HCT116 (cell line): ENCODE measurements at regions not wholly inside any gene's neighbourhood (a gene's known extent, or its start where the extent isn't known, plus 50 kb on each side); places are given as distances from the start of the nearest gene placed in this dataset.

Experiments used
- ATAC-seq: fragments of 200-7000 bp; cut with Tn5 transposase; 2 replicates; pipeline ENCODE4 v1.9.1; 2020; ENCODE audit warnings: mild to moderate bottlenecking, moderate library complexity
- BruUV-seq: library from RNA; stranded (reverse); fragments of 400-500 nt; replicated peaks from 2 replicates; lab custom pipeline; 2021; lab: Mats Ljungman, UMichigan
- CTCF ChIA-PET: fragments of 300-600 bp; sonication (Branson Sonifier 250); formaldehyde crosslinking; loops from one replicate; lab custom pipeline; 2021; ENCODE audit warnings: antibody characterized with exemption; lab: Charles Lee
- POLR2A ChIA-PET: fragments of 300-600, 350-600 bp; sonication (Branson Sonifier 250); formaldehyde crosslinking; loops from one replicate; lab custom pipeline; 2021; ENCODE audit warnings: antibody characterized with exemption; lab: Charles Lee
- RAD21 ChIA-PET, 2 experiments: fragments of 300-600 bp; sonication (Branson Sonifier 250); formaldehyde crosslinking; loops; one replicate each; lab custom pipeline; 2023; ENCODE audit warnings: low total read pairs in 2 of 2; ENCODE audit not compliant: uncharacterized antibody in 2 of 2, unreplicated experiment in 2 of 2, low non-redundant PET in 1 of 2; lab: Charles Lee
- DNase-seq: peaks from one replicate; pipeline ENCODE4 v3.0.0-alpha.2; 2010; ENCODE audit warnings: low read depth, low spot score
- H2AFZ ChIP-seq: fragments of 200-600 bp; shearing (Covaris generic), sonication (generic); 2 replicates; pipeline ENCODE4 v1.6.1; 2017; ENCODE audit warnings: low read depth, mixed run types, mixed read lengths, antibody characterized with exemption, low read length; ENCODE audit not compliant: poor library complexity, severe bottlenecking
- H3K27ac ChIP-seq: 2 replicates; pipeline ENCODE4 v1.5.1; 2012; ENCODE audit warnings: low read depth, low read length
- H3K27me3 ChIP-seq: fragments of 200-600 bp; sonication (generic); 2 replicates; pipeline ENCODE4 v1.6.1; 2016; ENCODE audit warnings: mixed run types, low read length, mixed read lengths; ENCODE audit not compliant: insufficient read depth
- H3K36me3 ChIP-seq, 2 experiments: fragments of 200-500 bp in 1 of 2; fragments of 200-600 bp in 1 of 2; sonication (Bioruptor generic) in 1 of 2; sonication (generic) in 1 of 2; 2 replicates each; pipeline versions ENCODE4 v1.5.1 to v1.6.1; 2014 to 2016; ENCODE audit warnings: low read length in 2 of 2, inconsistent platforms in 1 of 2, mixed read lengths in 1 of 2, mixed run types in 1 of 2; ENCODE audit not compliant: insufficient read depth in 2 of 2, control insufficient read depth in 1 of 2
- H3K4me1 ChIP-seq, 2 experiments: fragments of 200-600 bp in 1 of 2; sonication (generic) in 1 of 2; 2 replicates each; pipeline versions ENCODE4 v1.5.1 to v1.6.1; 2012 to 2017; ENCODE audit warnings: low read length in 2 of 2, inconsistent platforms in 1 of 2, mild to moderate bottlenecking in 1 of 2, mixed read lengths in 1 of 2, mixed run types in 1 of 2, moderate library complexity in 1 of 2; ENCODE audit not compliant: insufficient read depth in 2 of 2, control insufficient read depth in 1 of 2
- H3K4me2 ChIP-seq: fragments of 200-600 bp; sonication (generic); 2 replicates; pipeline ENCODE4 v1.6.1; 2017; ENCODE audit warnings: mixed run types, low read length, mixed read lengths
- H3K4me3 ChIP-seq, 2 experiments: fragments of 200-600 bp in 1 of 2; sonication (generic) in 1 of 2; replicated peaks in 1 of 2; 2 replicates each; pipeline ENCODE4 v1.5.1; 2011 to 2016; ENCODE audit warnings: low read length in 2 of 2, control low read depth in 1 of 2, low read depth in 1 of 2, mild to moderate bottlenecking in 1 of 2, mixed read lengths in 1 of 2, mixed run types in 1 of 2
- H3K79me2 ChIP-seq: fragments of 200-600 bp; sonication (generic); 2 replicates; pipeline ENCODE4 v1.6.1; 2017; ENCODE audit warnings: mild to moderate bottlenecking, mixed run types, low read length, moderate library complexity, mixed read lengths; ENCODE audit not compliant: insufficient read depth
- H3K9ac ChIP-seq: fragments of 200-600 bp; sonication (generic); 2 replicates; pipeline ENCODE4 v1.6.1; 2016; ENCODE audit warnings: low read length, mixed read lengths
- H3K9me2 ChIP-seq: fragments of 200-600 bp; sonication (generic), shearing (Covaris generic); 2 replicates; pipeline ENCODE4 v1.6.1; 2017; ENCODE audit warnings: mixed run types, mild to moderate bottlenecking, moderate library complexity; ENCODE audit not compliant: insufficient read depth
- H3K9me3 ChIP-seq, 2 experiments: fragments of 200-500 bp in 1 of 2; fragments of 200-600 bp in 1 of 2; sonication (Bioruptor generic) in 1 of 2; sonication (generic) in 1 of 2; 2 replicates each; pipeline ENCODE4 v1.6.1; 2014 to 2017; ENCODE audit warnings: low read length in 2 of 2, mixed read lengths in 2 of 2, inconsistent platforms in 1 of 2, low read depth in 1 of 2, mild to moderate bottlenecking in 1 of 2, mixed run types in 1 of 2, moderate library complexity in 1 of 2; ENCODE audit not compliant: control insufficient read depth in 1 of 2, insufficient read depth in 1 of 2
- H4K20me1 ChIP-seq: fragments of 200-600 bp; sonication (generic), shearing (Covaris generic); 2 replicates; pipeline ENCODE4 v1.6.1; 2017; ENCODE audit warnings: mixed run types, mild to moderate bottlenecking, moderate library complexity; ENCODE audit not compliant: insufficient read depth
- CBX3 ChIP-seq: IDR thresholded peaks from 2 replicates; pipeline ENCODE4 v1.6.1; 2012; ENCODE audit warnings: low read depth
- EGR1 ChIP-seq: IDR thresholded peaks from 2 replicates; pipeline ENCODE4 v1.6.1; 2012; ENCODE audit warnings: low read depth
- ELF1 ChIP-seq: IDR thresholded peaks from 2 replicates; pipeline ENCODE4 v1.6.1; 2012; ENCODE audit warnings: low read depth, borderline replicate concordance
- FOSL1 ChIP-seq: IDR thresholded peaks from 2 replicates; pipeline ENCODE4 v1.6.1; 2012; ENCODE audit warnings: low read depth
- JUND ChIP-seq: IDR thresholded peaks from 2 replicates; pipeline ENCODE4 v1.6.1; 2012
- POLR2AphosphoS5 ChIP-seq: IDR thresholded peaks from 2 replicates; pipeline ENCODE4 v1.6.1; 2011; ENCODE audit warnings: mild to moderate bottlenecking, low read depth, low read length, moderate library complexity
- SIN3A ChIP-seq: IDR thresholded peaks from 2 replicates; pipeline ENCODE4 v1.6.1; 2012; ENCODE audit warnings: low read depth
- SRF ChIP-seq: IDR thresholded peaks from 2 replicates; pipeline ENCODE4 v1.6.1; 2012; ENCODE audit warnings: low read depth
- YY1 ChIP-seq: IDR thresholded peaks from 2 replicates; pipeline ENCODE4 v1.6.1; 2011; ENCODE audit warnings: low read length, low read depth, moderate library complexity, mild to moderate bottlenecking; ENCODE audit not compliant: insufficient replicate concordance; ENCODE audit errors: extremely low read depth
- ZBTB33 ChIP-seq: IDR thresholded peaks from 2 replicates; pipeline ENCODE4 v1.6.1; 2011; ENCODE audit warnings: mild to moderate bottlenecking, low read length, moderate library complexity; ENCODE audit not compliant: insufficient replicate concordance; ENCODE audit errors: extremely low read depth
- ZNF274 ChIP-seq: fragments of 200-500 bp; sonication (Bioruptor generic); IDR thresholded peaks from 2 replicates; pipeline ENCODE4 v1.6.1; 2014; ENCODE audit warnings: mild to moderate bottlenecking, low read depth, low read length, inconsistent platforms
- intact Hi-C: fragments of 100-400 bp; cut with micrococcal nuclease; formaldehyde crosslinking; loops from 2 replicates; pipeline ENCODE4 v1.10.0; 2022

DNA sequence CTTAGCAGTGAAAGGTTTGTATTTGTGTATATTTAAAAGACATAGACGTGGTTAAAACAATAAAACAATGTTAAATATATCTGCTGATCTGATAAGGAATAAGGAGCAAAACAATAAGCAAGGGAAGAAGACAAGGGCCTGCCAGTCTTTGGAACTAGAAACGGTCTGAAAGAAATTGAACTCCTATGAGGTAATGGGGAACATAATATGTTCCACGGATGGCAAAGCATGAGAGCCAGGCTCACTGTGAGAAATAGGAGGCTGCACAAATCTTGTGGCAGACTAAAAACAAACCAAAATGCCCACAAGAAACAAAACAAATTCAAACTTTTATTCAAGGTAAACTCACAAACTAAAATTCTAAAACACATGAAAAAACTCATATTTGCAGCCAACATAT is 150.5 kb downstream of the NTMT2 start (continued):
- no peak for TF ChIP-seq ELF1
- no peak for TF ChIP-seq YY1
- TF ChIP-seq SRF, result no peak
- no peak for TF ChIP-seq CBX3
- no peak for TF ChIP-seq JUND
- TF ChIP-seq ZNF274, result no peak
- TF ChIP-seq EGR1, result no peak

- RAD21 ChIA-PET, result no interaction called here
- Histone ChIP-seq H3K9me2 (no peaks in the 10 kb centered on the region), H3K4me1 (no peaks in the 10 kb centered on the region), H3K4me2 (no peak overlapping the region), H3K27me3 (no peaks in the 10 kb centered on the region), H3K9ac (no peak overlapping the region), H2AFZ (peak overlapping the region; percentile 2), H3K36me3 (no peaks in the 10 kb centered on the region), H3K4me3 (no peak overlapping the region), H3K79me2 (no peaks in the 10 kb centered on the region), H4K20me1 (no peaks in the 10 kb centered on the region), H3K27ac (no peak overlapping the region), H3K9me3 (no peaks in the 10 kb centered on the region)
- POLR2A ChIA-PET, result no interaction called here
- peak; percentile 26 for DNase-seq
- peak; percentile 82 for ATAC-seq
- intact Hi-C loops, result no loop called here
- TF ChIP-seq SIN3A, result no peak
- 0 out of 2 replicates have a peak, but pooled peaks have one; percentile 24 for TF ChIP-seq FOSL1
- TF ChIP-seq ZBTB33, result no peak
- TF ChIP-seq JUND, result peak; percentile 40; the same call in 1 of the 2 replicates
- TF ChIP-seq POLR2AphosphoS5, result no peak
- BruUV-seq, result no TSS peak
- CTCF ChIA-PET, result no interaction called here
Measured at GRCh38 chr1:170296642-170297041, 150.9 kb downstream of the NTMT2 start.
